Kidney capillary endothelial cell (primary cell): ENCODE measurements at regions not wholly inside any gene's neighbourhood (a gene's known extent, or its start where the extent isn't known, plus 50 kb on each side); places are given as distances from the start of the nearest gene placed in this dataset.

ENCODE experiments used
- DNase-seq: peaks from one replicate; pipeline ENCODE4 v3.0.0-alpha.2; 2018; ENCODE audit warnings: low spot score

DNA sequence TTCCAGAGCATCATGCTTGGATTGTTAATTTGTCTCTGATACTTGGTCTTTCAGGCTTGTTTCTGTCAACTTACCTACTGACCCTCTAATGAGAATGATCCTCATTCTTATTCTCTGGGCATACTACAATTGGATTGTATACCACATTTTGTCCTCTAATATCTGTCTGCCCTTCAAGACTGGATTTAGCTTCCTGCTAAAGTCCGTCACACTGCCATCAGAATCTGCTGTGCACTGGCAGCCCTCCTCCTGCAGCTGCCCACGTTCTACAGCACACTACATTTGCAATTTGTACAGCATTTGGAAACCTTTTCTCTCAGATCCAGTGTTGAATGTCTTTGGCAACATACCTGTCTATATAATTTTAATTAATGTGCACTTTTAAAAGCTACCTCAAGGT is 183.1 kb downstream of the ZNF330 start:
- DNase-seq: no peak

DNA sequence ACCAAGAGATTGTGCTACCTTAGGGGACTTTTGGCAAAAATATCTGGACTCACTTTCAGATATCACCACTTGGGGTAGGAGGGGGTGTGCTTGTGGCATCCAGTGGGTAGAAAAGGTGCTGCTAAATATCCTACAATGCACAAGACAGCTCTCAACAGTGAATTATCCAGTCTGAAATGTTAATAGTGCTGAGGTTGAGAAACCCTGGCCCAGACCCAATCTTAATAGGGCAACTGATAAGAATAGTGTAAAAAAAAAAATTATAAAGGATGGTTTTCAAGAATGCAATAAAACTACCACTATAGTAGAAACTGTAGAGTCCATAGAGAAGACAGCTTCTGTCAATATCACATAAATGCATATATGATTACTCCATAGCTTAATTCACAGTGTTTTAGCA is 185.5 kb downstream of the ZNF330 start:
- no peak for DNase-seq

DNA sequence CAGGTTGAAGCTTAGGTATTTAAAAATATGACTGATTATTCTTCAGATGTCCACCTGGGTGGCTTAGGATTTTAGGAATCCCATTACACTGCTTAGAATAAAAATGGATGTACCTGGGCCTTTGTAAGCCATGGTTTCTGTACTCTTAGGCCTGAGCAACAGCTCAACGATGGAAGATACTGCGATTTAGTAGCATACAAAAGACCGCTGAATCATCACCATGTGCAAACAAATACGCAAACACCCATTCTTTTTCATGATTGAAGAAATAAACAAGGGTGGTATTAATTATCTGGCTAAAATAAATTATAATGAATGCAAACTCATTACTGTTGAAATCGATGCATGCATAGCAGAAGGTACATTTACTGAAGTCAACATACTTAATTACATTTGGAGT is 188.9 kb downstream of the ZNF330 start:
- no peak for DNase-seq

DNA sequence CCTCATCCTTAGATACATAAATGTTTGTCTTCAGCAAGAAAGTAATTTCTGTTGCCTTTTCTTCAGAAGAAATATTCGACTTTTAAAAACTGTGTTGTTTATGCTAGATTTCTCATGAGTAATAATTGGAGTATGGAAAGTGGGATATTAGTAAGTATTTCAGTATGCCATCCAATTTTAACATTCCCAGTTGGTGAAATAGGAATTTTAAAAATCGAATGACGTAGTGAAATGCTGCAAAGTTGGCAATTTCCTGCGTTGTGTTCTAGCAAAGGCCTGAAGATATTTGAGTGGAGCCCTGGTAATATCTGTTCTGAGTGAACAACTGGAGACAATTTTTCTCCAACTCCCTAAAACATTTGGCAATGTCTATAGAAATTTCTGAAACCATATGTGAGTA is 190.1 kb downstream of the ZNF330 start:
- no peak for DNase-seq

DNA sequence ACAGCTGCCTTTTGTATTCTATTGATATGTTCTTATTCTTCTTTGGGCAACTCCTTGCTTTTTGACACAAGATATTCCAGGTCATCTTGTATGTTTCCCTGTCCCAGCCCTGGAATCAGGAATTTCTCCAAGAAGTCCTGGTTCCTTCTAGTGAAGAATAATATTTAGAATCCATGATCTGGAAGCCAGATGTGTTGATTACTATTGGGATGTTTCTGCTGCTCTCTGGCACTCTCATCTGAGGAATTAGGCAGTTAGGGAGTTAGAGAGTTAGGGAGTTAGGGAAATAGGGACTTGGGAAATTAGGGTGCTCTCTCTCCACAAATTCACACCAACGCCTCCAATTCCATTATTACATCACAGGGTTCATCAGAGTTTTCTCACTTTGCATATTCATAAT is 191.2 kb downstream of the ZNF330 start:
- DNase-seq: no peak

DNA sequence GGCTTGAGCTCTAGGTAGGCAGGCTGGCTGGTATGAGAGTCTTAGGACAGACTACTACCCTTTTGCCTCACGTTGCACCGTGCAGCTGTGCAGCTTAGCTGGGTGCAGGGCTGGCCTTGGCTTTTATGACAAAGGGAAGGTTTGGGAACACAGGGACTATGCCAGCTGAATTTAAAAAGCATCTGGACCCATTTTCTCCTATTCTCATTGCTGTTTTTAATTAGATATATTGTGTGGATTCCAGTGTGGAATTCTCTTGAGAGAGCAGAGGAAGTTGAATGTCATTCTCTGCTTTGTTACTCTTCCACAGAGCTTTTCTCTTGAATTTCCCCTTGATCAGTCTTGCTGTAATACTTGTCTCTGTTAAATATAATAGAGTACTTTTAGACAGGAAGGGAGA is 192.7 kb downstream of the ZNF330 start:
- DNase-seq: no peak

DNA sequence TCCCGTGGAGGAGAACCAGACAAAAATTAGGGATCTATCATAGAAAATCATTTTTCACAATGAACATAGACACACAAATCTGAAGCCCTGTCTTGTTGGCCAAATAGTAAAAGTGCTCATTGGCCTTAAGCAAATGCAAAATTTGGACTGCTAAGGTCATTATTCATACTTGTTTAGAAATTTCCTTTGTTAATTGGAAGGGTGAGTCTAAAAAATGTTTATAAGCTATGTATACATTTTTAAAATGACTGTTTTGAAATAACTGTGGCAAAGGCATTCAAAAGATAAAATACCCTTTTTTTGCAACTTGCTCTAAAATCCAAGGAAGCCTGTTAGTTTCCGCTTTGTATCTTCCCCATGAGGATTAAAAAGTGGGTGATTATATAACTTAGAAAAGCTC is 195.0 kb downstream of the ZNF330 start:
- no peak for DNase-seq

DNA sequence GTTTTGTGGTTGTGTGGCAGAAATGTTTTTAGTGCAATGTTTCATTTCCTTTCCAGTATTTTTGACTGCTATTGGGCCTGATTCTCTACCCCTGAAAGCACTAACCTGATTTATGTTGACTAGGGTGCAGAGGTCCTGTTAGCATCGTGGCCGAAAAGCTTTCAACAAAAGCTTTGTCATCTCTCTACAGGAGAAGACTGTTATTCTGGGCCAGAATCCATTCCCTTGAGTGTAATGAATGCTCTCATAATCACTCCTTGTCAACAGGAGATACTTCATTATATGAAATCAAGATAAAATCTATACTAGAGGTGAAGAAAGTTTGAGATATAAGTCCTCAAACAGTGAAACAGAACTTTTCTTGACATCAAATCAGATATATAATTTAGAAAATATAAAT is 195.5 kb downstream of the ZNF330 start:
- no peak for DNase-seq

DNA sequence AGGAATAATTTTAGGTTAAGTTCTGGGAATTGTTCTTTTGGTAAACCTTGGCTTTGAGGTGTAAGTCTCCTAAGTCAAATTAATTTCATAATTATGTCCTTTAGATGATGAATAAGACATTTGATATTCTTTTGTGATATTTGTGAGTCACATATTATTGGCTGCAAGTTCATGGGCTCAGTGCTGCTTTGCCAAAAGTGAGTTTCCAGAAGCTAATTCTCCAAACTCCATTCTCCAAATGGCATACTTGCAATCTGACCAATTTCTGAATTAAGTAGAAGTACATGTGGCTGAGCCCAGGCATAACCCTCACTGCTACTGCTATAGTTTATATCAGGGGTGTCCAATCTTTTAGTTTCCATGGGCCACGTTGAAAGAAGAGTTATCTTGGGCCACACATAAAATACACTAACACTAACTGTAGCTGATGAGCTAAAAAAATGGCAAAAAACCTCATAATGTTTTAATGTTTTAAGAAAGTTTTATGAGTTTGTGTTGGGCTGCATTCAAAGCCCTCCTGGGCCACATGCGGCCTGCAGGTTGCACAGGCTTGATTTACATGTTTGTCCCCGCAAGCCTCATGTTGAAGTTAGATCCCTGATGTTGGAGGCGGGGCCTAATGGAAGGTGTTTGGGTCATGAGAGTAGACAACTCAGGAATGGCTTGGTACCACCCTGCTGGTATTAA is 196.1 kb downstream of the ZNF330 start:
- no peak for DNase-seq

DNA sequence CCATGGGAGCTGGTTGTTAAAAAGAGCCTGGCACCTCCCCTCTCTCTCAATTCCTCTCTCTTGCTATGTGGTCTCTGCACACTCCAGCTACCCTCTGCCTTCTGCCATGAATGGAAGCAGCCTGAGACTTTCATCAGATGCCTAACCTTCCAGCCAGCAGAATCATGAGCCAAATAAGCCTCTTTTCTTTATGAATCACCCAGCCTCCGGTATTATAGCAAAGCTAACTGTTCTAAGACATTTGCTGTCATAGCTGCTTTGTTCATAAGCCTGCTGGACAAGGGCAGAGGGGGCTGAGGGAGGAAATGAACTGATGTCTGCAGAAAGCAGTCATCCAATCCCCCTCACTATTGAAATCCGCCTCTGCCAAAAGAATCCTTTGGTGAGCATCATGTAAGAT is 196.7 kb downstream of the ZNF330 start:
- DNase-seq: no peak

DNA sequence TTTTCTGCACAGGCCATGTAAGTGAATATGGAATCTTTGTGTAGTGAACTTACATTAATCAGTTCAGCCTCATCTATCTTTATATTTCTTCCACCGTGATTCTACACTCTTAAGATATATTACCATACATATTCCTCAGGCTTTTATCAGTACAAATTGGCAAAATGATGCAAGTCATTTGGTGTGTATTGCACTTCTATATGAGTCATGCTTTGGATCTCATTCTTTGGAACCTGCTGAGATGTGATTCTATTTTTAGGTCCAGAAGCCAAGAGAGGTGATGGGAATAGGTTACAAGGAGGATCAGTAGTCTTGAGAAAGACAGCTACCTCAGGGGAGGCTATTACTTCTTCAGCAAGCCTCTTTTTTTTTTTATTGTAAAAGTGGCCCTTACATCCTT is 204.4 kb downstream of the ZNF330 start:
- no peak for DNase-seq

DNA sequence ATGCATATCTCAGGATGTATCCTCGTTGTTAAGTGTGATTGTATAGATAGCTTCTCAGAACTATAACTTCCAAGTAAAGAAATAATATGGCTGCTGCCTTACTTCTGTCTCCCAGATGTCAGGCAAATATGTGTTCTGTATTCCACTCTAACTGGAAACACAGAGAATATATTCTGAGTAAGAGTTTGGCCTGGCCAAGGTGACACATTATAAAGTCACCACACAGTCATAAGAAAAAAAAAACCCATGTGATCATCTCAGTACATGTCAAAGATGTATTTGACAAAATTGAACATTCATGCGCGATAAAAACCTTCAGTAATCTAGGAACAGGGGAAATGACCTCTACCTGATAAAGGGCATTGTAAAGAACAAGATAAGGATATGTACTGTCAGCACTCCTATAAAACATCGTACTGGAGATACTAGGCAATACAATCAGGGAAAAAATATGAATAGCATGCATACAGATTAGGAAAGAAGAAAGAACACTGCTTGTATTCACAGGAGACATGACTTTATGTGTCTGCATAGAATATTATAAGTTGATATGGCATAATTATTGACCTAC is 207.1 kb downstream of the ZNF330 start:
- DNase-seq: no peak

DNA sequence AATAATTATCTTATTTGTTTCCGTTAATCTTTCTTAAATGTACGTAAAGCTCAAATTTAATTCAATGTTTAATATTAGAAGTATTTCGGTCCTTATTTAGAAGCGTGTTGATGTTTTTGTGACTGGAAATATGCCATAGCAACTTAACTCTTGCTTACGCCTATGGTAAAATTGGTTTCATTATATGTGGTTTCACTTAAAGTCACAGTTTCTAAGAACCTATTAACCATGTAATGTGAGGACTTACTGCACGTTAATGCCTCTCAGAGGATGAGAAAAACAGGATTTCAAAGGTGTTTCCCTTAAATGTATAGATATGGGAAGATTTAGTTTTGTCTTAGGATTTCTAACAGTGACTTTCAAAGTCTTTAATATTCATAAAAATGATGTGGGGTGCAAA is 206.4 kb upstream of the IL15 start:
- no peak for DNase-seq

DNA sequence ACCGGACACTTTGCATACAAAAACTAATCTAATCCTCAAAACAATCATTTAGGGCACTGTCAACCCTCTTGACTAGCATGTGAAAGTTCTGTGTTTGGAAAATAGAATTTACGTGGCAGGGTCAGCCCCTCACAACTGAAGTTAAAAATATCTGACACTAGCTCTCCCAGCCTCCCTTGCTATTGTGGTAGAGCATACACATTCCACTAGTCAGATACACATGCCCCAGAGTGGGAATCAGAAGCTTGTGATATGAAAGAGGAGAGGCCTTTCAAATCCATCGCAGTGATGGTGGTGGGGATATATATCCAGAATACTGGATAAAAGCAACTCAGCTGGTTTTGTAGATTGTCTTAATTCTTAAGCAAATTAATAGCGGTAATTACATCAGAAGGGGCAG is 205.7 kb upstream of the IL15 start:
- no peak for DNase-seq

DNA sequence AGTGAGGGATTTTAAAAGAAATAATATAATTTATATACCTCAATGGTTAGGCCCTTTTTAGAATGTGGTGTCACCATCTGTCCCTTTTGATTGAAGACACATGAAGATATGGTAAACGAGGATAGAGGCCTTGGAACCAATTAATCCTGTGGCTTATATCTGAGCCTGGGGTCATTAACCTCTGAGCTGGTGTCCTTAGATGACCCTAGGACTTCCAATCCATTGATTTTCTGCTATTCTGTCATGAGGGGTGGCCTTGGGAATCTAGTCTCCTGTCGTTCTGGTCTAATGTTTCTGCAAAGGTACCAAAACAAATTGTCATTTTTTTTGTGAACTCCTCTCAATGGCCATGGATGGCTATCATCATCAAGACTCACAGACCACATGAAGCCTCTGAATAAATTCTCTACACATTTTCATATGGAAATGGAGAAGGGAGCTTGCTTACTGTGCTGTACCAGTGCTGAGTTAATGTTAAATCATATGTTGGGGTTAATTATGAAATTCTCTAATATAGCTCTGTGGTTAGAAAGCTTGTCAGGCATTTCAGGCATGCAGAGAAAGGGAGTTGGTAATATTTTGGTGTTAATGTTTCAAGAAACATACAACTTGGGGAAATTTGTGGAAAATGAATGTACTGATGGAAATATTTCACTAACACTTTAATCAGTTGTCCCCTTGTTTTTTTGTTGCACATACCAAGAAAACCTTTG is 204.2 kb upstream of the IL15 start:
- no peak for DNase-seq

DNA sequence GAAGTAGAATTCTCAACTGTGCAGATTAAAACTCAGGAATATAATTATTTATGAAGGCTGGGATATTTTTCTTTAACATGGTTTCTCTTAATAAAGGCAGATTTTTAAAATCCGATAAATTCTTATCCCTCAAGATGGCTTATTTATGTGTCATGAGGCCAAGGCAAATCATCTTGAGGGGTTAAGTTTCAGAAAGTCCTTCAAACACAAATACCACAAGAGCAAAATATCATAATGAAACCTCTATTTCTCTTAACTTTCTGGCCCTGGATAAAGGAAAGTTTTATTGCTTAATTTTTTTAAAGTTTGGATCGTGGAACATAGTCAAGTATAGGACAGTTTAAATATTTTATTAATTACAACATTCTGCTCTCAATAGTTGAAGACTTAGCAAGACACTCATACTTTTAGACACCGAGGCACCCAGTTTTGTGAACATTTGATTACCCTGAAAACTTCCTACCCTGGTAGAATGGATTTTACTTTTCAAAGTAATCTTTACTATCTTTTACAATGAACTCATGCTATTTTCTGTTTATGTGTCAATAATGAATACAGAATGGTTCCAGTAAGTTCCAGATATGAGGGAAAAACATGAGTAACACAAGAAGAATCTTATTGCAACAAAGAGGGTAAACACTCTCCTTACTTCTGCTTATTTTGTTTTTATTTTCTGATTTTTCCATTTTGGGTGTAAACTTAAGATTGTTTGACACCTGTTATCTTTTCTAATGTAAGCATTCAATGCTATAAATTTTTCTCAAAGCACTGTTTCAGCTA is 200.7 kb upstream of the IL15 start:
- no peak for DNase-seq

DNA sequence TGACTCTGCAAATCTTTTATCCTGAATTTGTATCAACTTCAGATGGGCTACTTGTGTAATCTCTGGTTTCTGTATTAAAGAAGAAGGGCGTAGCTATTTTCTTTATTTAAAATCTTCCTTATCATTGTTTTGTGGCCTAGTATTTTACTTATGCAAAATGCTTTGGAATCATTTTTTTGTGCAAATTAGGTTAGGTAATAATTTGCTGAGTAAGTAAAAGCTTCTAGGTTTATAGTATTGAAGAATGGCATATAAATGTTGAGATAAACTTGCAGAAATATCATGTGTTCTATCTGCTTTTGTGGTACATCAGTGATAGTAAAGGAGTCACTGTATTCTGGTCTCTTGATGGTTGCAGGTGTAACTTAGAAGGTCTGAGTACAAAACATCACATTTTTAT is 197.2 kb upstream of the IL15 start:
- no peak for DNase-seq

DNA sequence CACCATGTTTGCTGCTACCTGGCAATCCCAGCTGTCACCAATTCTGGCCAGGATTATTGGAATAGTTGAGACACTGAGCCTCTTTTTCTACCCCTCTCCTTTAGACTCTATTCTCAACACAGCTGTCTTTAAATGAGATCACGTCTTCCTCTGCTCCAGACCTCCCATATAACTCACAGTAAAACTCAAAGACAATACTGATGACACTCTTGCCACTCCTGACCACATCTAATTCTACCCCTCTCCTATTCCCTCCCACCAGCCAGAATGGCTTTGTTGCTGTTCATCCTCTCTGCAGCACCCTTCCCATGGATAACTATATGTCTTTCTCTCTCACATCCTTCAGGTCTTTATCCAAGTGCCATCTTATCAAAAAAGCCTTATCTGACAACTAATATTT is 188.6 kb upstream of the IL15 start:
- no peak for DNase-seq

DNA sequence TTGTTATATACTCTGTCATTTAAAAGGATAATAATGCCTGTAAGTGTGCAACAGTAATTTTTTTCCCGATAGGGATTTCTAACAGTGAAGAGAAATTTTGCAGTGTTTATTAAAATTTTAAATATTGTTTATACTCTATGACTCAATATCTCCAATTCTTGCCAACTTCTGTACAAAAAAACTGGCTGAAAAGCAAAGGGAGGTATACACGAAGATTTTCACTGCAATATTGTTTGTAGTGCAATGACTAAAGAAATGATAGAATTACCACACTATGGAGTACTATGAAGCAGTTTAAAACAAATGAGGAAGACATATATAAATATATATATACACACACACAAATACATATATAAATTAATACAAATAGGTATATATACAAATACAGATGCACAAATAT is 187.9 kb upstream of the IL15 start:
- no peak for DNase-seq

DNA sequence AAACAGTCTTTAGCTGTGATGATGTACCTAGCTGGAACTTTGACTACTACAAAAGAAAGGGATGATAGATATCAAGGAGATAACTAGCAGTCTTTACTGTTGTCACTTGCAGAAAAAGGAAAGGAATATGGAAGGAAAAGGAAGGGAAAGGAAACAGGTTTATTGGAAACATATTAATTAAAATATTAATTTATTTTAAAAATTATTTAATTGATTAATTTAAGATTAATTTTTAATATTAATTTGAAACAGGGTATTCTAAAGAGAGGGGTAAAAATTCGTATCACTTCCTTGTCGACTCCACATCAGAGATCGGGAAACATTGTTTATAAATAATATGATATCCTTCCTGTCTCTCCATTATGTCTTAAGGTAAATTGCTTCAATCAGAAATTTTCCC is 186.5 kb upstream of the IL15 start:
- DNase-seq: no peak

DNA sequence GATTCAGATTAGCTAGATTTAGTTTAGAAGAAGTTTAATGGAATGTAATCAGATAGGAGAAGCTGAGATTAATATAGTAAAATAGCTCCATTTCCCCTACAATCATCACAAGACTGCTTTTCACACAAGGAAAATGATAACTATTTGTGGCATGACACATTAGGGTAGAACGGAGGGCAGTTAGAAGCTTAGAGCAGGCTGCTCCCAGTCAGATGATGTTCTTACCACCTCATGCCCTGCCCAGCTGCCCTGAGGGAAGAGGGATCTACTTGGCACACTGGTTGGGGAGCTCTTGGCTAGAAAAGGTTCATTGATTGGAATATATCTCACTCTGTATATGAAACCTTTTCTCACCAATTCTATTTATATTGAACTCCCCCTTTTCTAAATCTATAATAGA is 180.7 kb upstream of the IL15 start:
- DNase-seq: no peak

DNA sequence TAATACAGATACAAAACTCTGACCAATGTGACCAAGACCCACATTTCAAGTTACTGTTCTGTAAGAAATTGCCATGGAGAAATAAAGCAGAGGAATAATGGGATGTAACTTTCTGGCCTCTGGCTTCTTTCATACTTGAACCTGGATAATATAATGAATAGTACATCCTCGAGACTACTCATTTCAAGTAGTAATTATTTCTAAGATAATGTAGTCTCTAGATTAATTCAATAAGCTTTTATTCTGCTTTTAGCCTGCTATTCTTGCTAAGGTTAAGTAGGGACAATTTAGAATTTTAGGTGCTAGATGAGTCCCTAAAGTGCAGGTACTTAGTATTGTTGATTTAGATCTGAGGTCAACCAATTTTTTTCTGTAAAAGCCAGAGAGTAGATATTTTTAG is 178.7 kb upstream of the IL15 start:
- no peak for DNase-seq

DNA sequence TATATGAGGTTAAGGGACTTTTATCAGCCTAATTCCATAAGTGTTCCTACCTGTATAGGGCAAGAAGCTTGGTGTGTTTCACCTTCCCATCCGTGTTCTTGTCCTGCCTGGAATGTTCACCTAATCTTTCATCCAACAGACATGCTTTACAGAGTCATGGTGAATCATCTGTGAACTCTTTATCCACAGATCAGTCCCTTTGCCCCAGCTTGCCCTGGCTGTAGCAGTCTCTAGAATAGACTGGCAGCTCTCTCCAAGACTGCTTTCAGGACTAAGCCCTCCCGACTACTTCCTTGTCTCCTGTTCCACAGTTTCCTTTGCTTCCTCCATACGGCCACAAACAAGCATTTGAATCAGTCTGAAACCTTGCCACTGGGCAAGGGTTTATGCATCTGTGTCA is 177.9 kb upstream of the IL15 start:
- no peak for DNase-seq
